Upper lobe of right lung (tissue), 1 donor: ENCODE measurements at regions not wholly inside any gene's neighbourhood (a gene's known extent, or its start where the extent isn't known, plus 50 kb on each side); places are given as distances from the start of the nearest gene placed in this dataset.

Experiments
- ATAC-seq: fragments of 200-7000 bp; cut with Tn5 transposase; one replicate; pipeline ENCODE4 v1.9.1; 2020; ENCODE audit warnings: mild to moderate bottlenecking, moderate library complexity
- DNase-seq: peaks from one replicate; pipeline ENCODE4 v3.0.0-alpha.2; 2020
- H3K27ac ChIP-seq: fragments of 200-600 bp; one replicate; pipeline ENCODE4 v1.8.0; 2022
- H3K27me3 ChIP-seq: fragments of 200-600 bp; one replicate; pipeline ENCODE4 v1.8.0; 2022; ENCODE audit warnings: mild to moderate bottlenecking
- H3K36me3 ChIP-seq: fragments of 200-600 bp; one replicate; pipeline ENCODE4 v1.8.0; 2022
- H3K4me1 ChIP-seq: fragments of 200-600 bp; one replicate; pipeline ENCODE4 v1.8.0; 2022
- H3K4me3 ChIP-seq: fragments of 200-600 bp; one replicate; pipeline ENCODE4 v1.8.0; 2022; ENCODE audit warnings: mild to moderate bottlenecking
- H3K9me3 ChIP-seq: fragments of 200-600 bp; one replicate; pipeline ENCODE4 v1.8.0; 2022
- intact Hi-C: fragments of 100-400 bp; cut with DNase I; formaldehyde crosslinking; loops from one replicate; pipeline ENCODE4 v1.11.0; 2022
- TF ChIP-seq, protein P1 (sequence below): fragments of 200-600 bp; IDR thresholded peaks from one replicate; pipeline ENCODE4 v1.8.0; 2022; ENCODE audit warnings: antibody characterized with exemption
- donor health status: DM: no; HTN: yes; CAD: no; lungs with severe emphysema.

- Histone ChIP-seq H3K9me3 (no peaks in the 10 kb centered on the region), H3K4me3 (no peak overlapping the region), H3K36me3 (no peaks in the 10 kb centered on the region), H3K27ac (no peak overlapping the region), H3K4me1 (no peaks in the 10 kb centered on the region), H3K27me3 (no peaks in the 10 kb centered on the region)
- intact Hi-C loops: no loop called here
- TF ChIP-seq, protein P1, sequence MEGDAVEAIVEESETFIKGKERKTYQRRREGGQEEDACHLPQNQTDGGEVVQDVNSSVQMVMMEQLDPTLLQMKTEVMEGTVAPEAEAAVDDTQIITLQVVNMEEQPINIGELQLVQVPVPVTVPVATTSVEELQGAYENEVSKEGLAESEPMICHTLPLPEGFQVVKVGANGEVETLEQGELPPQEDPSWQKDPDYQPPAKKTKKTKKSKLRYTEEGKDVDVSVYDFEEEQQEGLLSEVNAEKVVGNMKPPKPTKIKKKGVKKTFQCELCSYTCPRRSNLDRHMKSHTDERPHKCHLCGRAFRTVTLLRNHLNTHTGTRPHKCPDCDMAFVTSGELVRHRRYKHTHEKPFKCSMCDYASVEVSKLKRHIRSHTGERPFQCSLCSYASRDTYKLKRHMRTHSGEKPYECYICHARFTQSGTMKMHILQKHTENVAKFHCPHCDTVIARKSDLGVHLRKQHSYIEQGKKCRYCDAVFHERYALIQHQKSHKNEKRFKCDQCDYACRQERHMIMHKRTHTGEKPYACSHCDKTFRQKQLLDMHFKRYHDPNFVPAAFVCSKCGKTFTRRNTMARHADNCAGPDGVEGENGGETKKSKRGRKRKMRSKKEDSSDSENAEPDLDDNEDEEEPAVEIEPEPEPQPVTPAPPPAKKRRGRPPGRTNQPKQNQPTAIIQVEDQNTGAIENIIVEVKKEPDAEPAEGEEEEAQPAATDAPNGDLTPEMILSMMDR: no peak
- DNase-seq (no peak), ATAC-seq (no peak)
Measured at GRCh38 chr2:225920621-225921220, 521.2 kb downstream of the NYAP2 start.

- H3K27me3 ChIP-seq: no peaks in the 10 kb centered on the region
- DNase-seq (no peak), ATAC-seq (no peak)
- no peaks in the 10 kb centered on the region for H3K4me1 ChIP-seq
- H3K36me3 ChIP-seq: no peaks in the 10 kb centered on the region
- no peak overlapping the region for H3K27ac ChIP-seq
- TF ChIP-seq, protein P1: no peak
- H3K4me3 ChIP-seq: no peak overlapping the region
- H3K9me3 ChIP-seq: no peaks in the 10 kb centered on the region
- intact Hi-C loops: no loop called here
Measured at GRCh38 chr2:225916692-225917091, 517.2 kb downstream of the NYAP2 start.

DNA sequence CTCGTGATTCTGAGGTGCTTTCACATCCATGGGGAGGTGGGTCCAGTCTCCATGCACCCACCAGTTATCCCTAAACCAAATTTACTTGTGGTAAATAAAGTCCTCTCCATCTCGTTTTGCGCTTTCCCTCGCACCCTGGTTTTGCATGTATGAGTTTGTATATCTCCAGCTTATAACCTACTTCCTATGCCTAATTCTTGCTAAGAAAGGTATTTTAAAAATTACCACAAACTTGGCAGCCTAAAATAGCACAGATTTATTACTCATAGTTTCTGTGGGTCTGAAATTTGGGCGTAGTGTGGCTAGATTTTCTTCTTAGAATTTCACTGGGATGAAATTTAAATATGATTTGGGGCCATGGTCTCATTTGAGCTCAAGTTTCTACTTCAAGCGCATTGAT is 511.5 kb downstream of the NYAP2 start:
- Histone ChIP-seq H3K27me3 (no peaks in the 10 kb centered on the region), H3K27ac (no peak overlapping the region), H3K9me3 (no peaks in the 10 kb centered on the region), H3K4me3 (no peak overlapping the region), H3K4me1 (no peaks in the 10 kb centered on the region), H3K36me3 (no peaks in the 10 kb centered on the region)
- ATAC-seq (no peak), DNase-seq (no peak)
- TF ChIP-seq, protein P1: no peak
- intact Hi-C loops: no loop called here

- no peaks in the 10 kb centered on the region for H3K9me3 ChIP-seq
- intact Hi-C loops: loop anchor here (10.0 kb wide), 1 partner anchor 910 kb away; no protein-coding TSS in a partner anchor
- no peak overlapping the region for H3K4me3 ChIP-seq
- TF ChIP-seq, protein P1: no peak
- H3K27me3 ChIP-seq: no peaks in the 10 kb centered on the region
- H3K4me1 ChIP-seq: no peaks in the 10 kb centered on the region
- ATAC-seq (no peak), DNase-seq (no peak)
- H3K36me3 ChIP-seq: no peaks in the 10 kb centered on the region
- H3K27ac ChIP-seq: no peak overlapping the region
Measured at GRCh38 chr2:225895126-225895525, 495.6 kb downstream of the NYAP2 start.

- H3K4me3 ChIP-seq: no peak overlapping the region
- no peaks in the 10 kb centered on the region for H3K9me3 ChIP-seq
- intact Hi-C loops: loop anchor here (10.0 kb wide), 1 partner anchor 910 kb away; no protein-coding TSS in a partner anchor
- H3K4me1 ChIP-seq: no peaks in the 10 kb centered on the region
- no peak for ATAC-seq
- DNase-seq: no peak
- no peaks in the 10 kb centered on the region for H3K36me3 ChIP-seq
- no peaks in the 10 kb centered on the region for H3K27me3 ChIP-seq
- TF ChIP-seq, protein P1: no peak
- no peak overlapping the region for H3K27ac ChIP-seq
Measured at GRCh38 chr2:225894236-225894980, 494.9 kb downstream of the NYAP2 start.
